ENCODE measurements at regions not wholly inside any gene's neighbourhood (a gene's known extent, or its start where the extent isn't known, plus 50 kb on each side); places are given as distances from the start of the nearest gene placed in this dataset.
"Not testable (repeated sequence)": the region's sequence is repeated elsewhere in the genome, so short reads cannot be mapped to it uniquely, and the experiment has no call there.

GRCh38 chr4:23425570-23425969, 464.3 kb downstream of the PPARGC1A start:
- DNase-seq, result no peak
- intact Hi-C loops (cut with DNase I), result no loop called here
- H3K36me3 ChIP-seq (replicated peaks in 1 of 2), result no peaks in the 10 kb centered on the region
- no peak overlapping the region for H3K4me3 ChIP-seq
- H3K27ac ChIP-seq, result no peak overlapping the region
- no peak for TF ChIP-seq POLR2A (IDR thresholded peaks at IDR 0.05)
- no peaks in the 10 kb centered on the region for H3K9me3 ChIP-seq (replicated peaks in 1 of 3)
- H3K4me1 ChIP-seq (replicated peaks in 1 of 2), result no peaks in the 10 kb centered on the region
- H3K27me3 ChIP-seq, result no peaks in the 10 kb centered on the region

GRCh38 chr4:23423540-23423939, 466.3 kb downstream of the PPARGC1A start:
- H3K27me3 ChIP-seq, result no peaks in the 10 kb centered on the region
- H3K27ac ChIP-seq, result no peak overlapping the region
- no peak overlapping the region for H3K4me3 ChIP-seq
- no peaks in the 10 kb centered on the region for H3K36me3 ChIP-seq (replicated peaks in 1 of 2)
- TF ChIP-seq CTCF (IDR thresholded peaks at IDR 0.05) (no peak), POLR2A (IDR thresholded peaks at IDR 0.05) (no peak)
- WGBS, 4 donors, result 60 to 68% (median 67%) methylated on average over 3 of the region's 3 CpGs
- H3K9me3 ChIP-seq (replicated peaks in 1 of 3), result no peaks in the 10 kb centered on the region
- intact Hi-C loops (cut with DNase I), result no loop called here
- DNase-seq, result no peak
- H3K4me1 ChIP-seq (replicated peaks in 1 of 2), result no peaks in the 10 kb centered on the region

GRCh38 chr4:23422878-23423277, 467.0 kb downstream of the PPARGC1A start:
- 83 to 92% (median 88%) methylated on average over 1 of the region's 1 CpG for WGBS, 4 donors
- no peak overlapping the region for H3K27ac ChIP-seq
- TF ChIP-seq CTCF (IDR thresholded peaks at IDR 0.05) (no peak), POLR2A (IDR thresholded peaks at IDR 0.05) (no peak)
- H3K27me3 ChIP-seq, result no peaks in the 10 kb centered on the region
- H3K4me3 ChIP-seq, result no peak overlapping the region
- intact Hi-C loops (cut with DNase I), result no loop called here
- no peaks in the 10 kb centered on the region for H3K9me3 ChIP-seq (replicated peaks in 1 of 3)
- no peaks in the 10 kb centered on the region for H3K36me3 ChIP-seq (replicated peaks in 1 of 2)
- H3K4me1 ChIP-seq (replicated peaks in 1 of 2), result no peaks in the 10 kb centered on the region
- DNase-seq, result no peak

- Histone ChIP-seq H3K4me1 (replicated peaks in 1 of 2) (no peaks in the 10 kb centered on the region), H3K36me3 (replicated peaks in 1 of 2) (no peaks in the 10 kb centered on the region), H3K4me3 (no peak overlapping the region), H3K27me3 (no peaks in the 10 kb centered on the region), H3K27ac (no peak overlapping the region), H3K9me3 (replicated peaks in 1 of 3) (no peaks in the 10 kb centered on the region)
- intact Hi-C loops (cut with DNase I), result no loop called here
- WGBS, 4 donors, result 63 to 81% (median 77%) methylated on average over 3 of the region's 3 CpGs
- TF ChIP-seq CTCF (IDR thresholded peaks at IDR 0.05) (no peak), POLR2A (IDR thresholded peaks at IDR 0.05) (no peak)
- DNase-seq, result no peak
Observed at GRCh38 chr4:23413631-23414030, 476.2 kb downstream of the PPARGC1A start.

- DNase-seq, result no peak
- TF ChIP-seq POLR2A (IDR thresholded peaks at IDR 0.05), result no peak
- no peak for TF ChIP-seq CTCF (IDR thresholded peaks at IDR 0.05)
- WGBS, 4 donors, result 79 to 83% (median 81%) methylated on average over 3 of the region's 3 CpGs
- Histone ChIP-seq H3K4me1 (replicated peaks in 1 of 2) (no peaks in the 10 kb centered on the region), H3K36me3 (replicated peaks in 1 of 2) (no peaks in the 10 kb centered on the region), H3K27ac (no peak overlapping the region), H3K27me3 (no peaks in the 10 kb centered on the region), H3K9me3 (replicated peaks in 1 of 3) (no peaks in the 10 kb centered on the region), H3K4me3 (no peak overlapping the region)
- intact Hi-C loops (cut with DNase I), result no loop called here
Observed at GRCh38 chr4:23412701-23413100, 477.1 kb downstream of the PPARGC1A start.

GRCh38 chr4:23408913-23409312, 480.9 kb downstream of the PPARGC1A start:
- H3K4me3 ChIP-seq; DNase-seq; H3K27me3 ChIP-seq; H3K9me3 ChIP-seq (replicated peaks in 1 of 3); H3K36me3 ChIP-seq (replicated peaks in 1 of 2); H3K4me1 ChIP-seq (replicated peaks in 1 of 2); H3K27ac ChIP-seq; intact Hi-C loops (cut with DNase I): not testable (repeated sequence)
- WGBS, 4 donors, result 74 to 87% (median 79%) methylated on average over 2 of the region's 2 CpGs
